HG02759 (cell line): ENCODE measurements at regions not wholly inside any gene's neighbourhood (a gene's known extent, or its start where the extent isn't known, plus 50 kb on each side); places are given as distances from the start of the nearest gene placed in this dataset.

Experiments
- ATAC-seq: cut with Tn5 transposase; IDR thresholded peaks from one replicate; pipeline ENCODE4 v1.9.1; 2021; ENCODE audit warnings: mild to moderate bottlenecking, moderate library complexity; ENCODE audit not compliant: unreplicated experiment

DNA sequence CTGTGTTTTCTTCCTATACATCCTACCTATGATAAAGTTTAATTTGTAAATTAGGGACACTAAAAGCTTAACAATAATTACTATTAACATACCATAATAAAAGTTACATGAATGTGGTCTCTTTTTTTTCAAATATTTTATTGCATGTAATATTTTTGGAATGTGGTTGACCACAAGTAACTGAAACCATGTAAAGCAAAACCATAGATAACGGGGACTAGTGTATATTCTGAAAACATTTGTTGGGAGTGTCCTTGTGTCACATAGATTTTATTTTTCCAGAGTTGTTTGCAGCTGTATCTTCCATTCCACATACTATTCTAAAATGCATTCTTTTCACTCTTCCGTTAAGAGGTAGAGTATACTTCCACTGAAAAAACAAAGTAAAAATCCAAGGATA, 200.4 kb downstream of the KIF18A start:
- ATAC-seq: no peak

DNA sequence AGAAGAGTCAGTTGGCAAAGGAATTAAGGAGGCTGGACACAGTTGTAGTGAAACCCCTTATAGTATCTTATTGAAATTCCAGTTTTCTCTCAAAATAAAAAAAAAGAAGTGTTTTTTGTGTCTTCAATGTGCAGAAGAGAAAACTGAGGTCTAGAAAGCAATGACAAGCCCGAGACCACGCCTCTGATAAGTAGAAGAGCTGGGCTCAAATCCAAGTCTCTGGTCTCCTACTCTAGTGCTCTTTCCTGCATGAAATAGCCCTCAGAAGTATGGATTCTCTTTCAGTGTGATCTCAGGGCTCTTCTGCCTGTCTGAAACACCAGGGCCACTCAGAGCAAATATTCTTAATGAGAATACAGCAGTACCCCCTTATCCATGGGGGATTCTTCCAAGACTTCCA, 200.9 kb downstream of the KIF18A start:
- no peak for ATAC-seq

DNA sequence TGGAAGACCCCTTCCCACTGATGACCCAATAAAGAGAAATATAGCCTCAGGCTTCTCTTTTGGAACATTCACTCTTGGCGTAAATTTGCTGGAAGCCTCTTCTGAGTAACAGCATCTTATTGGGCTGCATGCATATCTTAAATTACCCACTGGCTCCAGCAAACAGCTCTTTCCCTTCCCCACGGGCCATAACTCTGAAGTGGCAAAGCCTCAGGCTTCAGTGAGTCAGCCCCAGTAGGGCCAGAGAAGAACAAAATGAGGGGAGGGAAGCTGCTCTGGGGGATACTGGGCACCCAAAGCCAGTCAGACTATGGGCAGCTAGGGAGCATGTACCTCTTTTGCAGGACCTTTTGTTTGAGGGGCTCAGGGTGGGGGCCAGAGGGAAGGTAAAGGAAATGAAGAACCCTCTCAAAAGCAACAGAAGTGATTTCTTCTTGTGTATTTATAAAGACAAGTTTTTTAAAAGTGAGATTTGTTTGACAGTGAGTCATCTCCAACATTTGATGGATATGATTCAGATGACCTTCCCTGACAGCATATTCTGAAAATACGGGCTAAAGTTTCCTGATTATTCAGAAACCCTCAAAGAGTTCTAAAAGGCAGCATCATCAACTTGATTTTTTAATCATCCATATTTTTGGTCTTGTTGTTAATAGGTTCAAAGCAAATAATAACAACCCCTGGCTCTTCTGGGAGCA, 203.4 kb downstream of the KIF18A start:
- ATAC-seq: no peak

DNA sequence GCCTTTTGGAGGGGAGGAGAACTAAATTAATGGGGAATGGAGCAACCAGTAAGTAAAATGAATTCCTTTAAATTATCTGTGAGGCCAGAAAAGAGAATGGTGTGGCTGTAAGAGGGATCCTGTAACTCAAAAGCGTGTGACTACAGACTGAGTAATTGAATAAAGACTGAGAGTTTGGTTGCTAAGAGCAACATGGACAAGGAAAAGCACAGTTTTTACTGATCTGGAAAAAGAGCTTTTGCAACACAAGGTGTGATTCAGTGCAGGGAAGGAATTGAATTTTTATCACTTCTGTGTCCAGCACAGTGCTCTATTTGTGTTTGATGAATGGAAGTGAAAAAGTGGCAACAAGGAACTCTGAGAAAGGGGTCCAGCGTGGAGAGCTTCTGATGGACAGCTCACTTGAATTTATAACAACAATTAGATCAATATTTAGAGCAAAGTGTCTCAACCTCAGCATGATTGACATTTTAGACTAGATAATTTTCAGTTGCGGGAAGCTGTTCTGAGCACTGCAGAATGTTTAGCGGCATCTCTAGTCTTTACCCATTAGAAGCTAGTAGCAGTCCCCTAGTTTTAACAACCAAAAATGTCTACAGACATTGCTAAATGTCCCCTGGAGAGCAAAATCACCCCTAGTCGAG, 202.8 kb upstream of the BDNF start:
- ATAC-seq: no peak

DNA sequence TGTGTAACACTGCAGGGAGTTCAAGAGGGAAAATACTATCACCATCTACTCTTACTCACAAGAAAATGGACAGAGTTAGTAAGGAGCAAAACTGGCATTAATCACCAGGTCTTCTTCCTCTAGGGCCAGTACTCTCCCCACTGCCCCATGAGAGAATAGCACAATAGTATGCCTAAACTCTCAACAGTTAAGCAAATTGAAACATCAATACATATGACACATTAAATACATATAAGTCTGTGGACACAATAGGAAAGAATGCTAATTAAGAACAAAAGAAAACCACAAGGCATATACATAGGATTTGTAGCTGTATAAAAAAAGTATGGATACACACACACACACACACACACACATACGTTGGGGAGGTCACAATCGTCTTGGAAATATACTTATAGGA, 197.9 kb upstream of the BDNF start:
- ATAC-seq: no peak

DNA sequence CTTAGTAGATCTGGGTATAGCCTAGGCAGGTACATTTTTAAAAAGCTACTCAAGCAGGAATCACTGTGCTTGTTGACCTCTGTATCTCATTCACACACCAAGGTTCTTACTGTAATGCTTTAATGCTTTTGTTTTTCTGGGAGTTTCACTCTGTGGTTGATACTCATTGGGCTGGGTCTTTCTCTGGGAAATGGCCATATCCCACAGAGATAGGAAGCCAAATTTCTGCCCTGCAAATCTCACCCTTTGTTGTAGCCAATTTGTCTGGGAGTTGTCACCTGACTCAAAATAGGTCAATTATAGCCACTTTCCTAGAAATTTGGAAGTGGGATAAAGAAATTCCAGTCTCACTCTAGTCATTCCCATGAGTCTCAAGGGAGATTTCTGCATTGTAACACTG, 195.8 kb upstream of the BDNF start:
- ATAC-seq: no peak

DNA sequence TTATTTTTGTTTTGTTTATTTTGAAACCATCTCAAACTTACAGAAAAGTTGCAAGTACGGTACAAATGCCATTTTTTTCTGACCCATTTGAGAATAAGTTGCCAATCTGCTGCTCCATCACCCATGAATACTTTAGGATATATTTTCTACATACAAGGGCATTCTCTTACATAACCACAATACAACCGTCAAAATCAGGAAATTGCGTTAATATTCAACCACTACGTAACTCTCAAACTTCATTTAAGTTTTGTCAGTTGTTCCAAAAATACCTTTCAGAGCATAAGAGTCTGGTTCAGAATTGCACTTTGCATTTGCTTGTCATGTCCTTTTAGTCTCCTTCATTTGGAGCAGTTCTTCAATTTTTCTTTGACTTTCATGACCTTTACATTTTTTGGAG, 194.3 kb upstream of the BDNF start:
- peak; percentile 60 for ATAC-seq

DNA sequence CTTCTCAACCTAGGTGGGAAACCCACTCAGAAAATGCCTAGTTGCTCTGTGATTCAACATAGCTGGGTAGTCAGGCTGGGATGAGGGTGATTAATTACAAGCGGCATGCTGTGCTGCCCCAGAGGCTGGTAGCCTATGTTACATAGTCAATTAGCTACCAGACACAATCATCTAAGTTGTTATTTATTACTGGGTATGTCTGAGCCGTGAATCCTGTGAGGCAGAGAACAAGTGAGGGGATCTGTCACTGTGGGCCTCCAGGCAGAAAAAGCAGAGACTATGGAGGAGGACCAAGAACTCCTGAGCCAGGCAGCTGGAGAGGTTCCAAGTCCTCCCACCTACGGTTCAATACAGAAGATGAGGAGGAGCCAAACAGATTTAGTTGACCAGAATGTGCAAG, 186.6 kb upstream of the BDNF start:
- no peak for ATAC-seq

DNA sequence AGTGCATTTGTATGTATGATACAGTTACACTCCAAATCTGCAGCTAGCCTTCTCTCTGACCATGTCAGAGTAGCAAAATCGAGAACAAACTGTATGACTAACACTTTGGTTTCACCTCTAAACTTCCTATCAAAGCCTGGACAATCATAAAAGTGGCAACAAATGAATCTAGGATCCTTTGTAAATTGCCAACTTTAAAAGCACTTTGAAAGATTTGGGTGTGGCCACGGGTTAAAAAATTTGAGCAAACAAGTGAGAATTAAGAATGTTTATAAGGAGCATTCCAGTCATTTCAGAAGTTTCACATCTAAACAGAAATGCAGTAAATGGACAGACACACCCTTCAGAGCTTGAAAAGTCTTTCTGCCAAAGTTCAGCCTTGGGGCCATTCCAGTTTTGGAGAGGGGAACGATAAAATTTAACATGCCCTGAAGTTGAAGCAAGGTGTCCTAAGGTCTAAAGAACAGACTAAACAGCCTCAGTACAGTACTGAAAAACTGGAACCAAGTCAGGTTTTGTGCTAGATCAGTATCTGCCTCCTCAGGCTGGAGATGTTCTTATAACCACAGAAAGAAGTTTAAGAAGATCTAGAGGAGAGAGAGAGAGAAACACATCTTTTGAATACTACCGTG, 181.9 kb upstream of the BDNF start:
- peak; percentile 72 for ATAC-seq

DNA sequence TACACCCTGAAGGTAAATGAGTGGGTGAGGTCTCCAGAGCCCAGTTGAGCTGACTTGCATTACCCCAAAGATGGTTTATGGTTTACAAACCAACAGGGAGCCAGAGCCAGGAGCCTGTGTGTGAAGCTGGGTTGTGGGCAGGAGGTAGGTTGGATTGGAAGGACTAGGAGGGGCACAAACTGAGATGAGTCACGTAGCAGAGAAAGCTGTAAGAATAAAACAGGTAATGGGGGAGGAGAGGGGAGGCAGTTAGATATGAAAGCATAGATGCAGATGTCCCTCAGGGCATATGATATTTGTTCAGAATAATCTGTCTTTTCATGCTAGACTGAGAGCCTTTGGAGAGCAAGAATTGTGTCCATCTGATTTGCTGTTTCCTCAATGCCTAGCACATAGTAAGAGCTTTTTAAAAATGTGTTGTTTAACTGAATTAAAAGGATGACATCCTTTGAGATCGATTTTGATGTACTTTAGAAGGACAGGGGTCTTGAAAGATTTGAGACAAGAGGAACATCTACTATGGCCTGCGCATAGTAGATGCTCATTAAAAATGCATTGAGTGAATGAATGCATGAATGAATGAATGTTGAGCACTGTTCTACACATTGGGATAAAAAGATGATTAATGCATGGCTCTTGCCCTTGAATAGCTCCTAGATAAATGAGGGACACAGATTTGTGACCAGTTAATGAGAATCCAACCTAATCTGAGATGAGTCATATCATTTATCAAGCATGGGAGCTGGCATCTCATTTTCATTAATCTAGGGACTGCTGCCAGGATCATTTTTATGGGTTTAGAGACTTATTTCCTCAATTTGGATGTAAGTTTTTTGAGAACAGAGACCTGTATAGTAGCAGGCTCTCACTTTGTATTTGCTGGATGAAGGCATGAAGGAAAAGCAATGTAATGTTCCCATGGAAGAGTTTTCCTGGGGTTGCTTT, 175.8 kb upstream of the BDNF start:
- no peak for ATAC-seq

DNA sequence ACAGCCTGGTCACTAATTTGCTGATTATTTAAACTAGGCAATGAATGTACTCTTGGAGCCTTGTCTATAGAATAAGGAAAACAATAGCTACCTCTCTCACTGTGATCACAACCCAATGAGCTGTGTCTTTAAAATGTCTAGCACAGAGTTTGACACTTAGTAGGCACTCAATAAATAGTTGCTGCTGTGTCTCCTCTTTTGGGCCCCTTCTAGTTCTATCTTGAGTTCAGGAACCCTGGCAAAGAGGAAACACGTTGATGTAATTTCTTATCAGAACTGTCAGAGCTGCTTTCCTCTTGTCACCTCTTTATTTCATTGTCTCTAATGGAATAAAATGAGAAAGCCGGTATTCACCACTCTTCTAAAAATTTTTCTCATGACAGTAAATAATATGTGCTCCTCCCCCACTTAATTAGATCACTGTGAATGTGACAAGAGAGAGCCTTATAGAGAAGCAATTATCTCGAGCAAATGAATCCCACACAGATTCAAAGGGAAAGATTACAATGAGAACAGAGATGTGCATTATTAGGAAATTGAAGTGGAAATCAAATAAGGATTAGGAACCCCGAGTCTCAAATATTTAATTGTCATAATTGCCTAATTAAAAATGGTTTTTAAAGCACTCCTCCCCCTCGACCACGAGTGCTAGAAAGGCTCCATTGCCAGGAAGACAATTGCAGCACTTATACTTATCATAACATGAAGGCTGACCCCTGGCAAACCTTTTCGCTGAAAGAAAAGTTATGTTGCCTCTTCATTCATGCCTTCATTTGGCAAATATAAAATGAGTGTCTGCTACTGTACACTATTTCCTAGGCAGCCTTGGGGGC, 175.0 kb upstream of the BDNF start:
- no peak for ATAC-seq

DNA sequence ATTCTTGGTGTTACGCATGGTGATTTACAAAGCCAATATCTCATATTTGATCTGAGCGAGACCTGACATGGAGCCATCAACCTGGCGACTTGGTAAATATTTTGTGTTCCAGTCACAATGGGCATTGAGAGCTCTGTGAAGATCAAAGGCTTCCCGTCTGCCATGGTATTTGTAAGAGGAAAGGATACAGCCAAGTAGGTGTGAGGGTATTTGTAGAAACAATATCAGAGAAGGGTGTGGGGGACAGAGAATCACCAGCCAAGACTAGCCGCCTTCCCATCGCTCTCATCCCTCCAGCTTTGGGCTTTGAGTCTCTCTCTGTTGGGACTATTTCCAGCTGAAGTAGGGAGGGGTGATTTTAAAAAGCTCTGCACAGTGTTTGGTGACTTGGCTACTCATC, 173.4 kb upstream of the BDNF start:
- no peak for ATAC-seq

DNA sequence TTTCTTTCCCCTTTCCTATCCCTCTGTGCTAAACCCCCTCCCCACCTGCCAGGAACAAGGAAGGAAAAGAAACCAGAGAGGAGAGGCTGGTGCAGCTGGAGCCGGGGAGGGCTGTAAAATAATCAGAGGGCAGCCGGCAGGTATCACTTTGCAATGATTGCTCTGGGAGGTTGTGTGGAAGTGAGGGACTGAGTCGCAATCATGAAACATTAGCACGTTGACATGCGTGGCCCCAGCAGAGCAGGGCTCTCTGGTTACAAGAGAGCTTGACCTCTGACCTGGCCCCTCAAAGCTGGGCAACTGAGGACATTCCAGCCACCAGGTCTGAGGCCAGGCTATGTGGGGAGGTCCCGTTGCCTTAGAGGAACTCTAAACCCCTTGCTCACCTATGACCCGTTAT, 170.8 kb upstream of the BDNF start:
- no peak for ATAC-seq

DNA sequence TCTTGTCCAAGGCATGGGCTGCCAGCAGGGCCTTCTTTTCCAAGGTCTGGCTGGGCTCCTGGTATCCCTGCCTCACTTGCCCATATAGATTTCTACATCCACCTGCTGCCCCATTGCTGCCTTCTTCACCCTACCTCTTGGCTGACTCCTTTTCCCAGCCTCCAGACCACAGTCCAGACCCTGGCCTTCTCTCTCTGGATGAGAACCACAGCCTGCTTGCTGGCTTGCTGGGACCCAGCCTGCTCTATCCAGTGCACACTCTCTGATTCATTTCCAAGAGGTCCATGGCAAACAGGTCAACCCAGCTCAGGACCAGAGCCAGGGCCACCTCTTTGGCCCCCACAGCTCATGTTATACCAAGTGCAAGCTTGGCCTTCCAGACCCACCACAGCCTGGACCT, 169.4 kb upstream of the BDNF start:
- no peak for ATAC-seq

DNA sequence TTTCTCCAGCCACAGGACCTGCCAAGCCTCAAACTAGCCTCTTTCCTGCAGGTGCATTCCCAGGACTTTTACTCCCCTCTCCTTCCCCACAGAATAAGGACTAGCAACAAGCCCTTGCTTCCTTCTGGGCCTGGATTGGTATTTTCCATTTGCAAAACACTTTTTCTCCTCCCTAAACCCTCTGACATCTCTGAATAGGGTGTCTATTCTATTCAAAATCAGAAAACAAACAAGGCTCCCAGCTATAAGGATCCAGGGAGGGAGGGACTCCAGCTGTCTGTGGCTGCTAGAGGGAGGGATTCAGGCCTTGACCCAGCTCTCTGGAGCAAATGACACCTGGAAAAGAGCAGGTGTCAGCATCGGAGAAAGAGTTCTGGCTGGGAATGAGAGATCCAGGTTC, 168.5 kb upstream of the BDNF start:
- no peak for ATAC-seq

DNA sequence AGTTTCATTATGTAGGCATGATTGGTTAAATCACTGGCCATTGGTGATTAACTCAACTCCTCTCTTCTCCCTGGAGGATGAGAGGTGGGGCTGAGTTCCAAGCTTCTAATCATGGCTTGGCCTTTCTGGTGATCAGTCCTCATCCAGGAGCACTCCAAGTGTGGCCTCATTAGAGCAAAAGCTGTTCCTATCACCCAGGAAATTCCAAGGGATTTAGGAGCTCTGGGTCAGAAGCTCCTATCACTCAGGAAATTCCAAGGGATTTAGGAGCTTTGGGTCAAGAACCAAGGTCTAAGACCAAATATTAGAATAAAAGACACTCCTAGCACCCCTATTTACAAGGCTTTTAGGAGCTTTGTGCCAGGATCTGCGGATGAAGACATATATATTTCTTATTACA, 168.0 kb upstream of the BDNF start:
- ATAC-seq: no peak

DNA sequence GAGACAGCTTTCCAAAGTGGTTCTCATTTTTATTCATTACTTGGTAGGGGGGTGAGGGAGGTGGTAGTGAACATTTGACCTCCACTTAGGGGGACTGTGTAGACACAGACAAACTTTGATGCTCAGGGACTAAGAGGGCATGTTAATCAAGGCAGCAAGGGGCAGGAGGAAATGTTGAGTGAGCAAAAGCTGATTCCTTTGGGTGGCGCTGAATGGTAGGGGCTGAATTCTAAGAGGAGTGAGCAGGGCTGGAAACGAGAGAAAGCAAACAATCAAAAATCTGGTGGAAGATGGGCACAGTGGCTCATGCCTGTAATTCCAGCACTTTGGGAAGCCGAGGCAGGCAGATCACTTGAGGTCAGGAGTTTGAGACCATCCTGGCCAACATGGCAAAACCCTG, 164.8 kb upstream of the BDNF start:
- no peak for ATAC-seq

DNA sequence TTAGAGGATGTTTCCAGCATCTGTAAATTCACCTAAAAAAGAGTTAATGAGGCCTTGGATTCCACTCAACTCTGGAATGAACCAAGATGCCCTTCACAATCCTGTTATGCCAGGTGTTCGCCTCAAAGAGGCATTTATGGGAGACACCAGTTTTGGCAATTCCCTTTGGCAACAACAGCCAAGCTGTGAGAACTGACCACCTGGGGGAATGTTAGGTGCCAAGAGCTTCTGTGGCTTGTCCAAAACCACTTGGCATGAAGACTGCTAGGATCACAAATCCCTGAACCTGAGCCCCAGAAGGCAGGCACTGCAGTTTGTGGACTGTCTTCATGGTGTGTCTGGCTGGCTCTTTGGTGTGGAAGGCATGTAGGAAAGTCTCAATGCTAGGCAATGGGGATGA, 164.4 kb upstream of the BDNF start:
- no peak for ATAC-seq

DNA sequence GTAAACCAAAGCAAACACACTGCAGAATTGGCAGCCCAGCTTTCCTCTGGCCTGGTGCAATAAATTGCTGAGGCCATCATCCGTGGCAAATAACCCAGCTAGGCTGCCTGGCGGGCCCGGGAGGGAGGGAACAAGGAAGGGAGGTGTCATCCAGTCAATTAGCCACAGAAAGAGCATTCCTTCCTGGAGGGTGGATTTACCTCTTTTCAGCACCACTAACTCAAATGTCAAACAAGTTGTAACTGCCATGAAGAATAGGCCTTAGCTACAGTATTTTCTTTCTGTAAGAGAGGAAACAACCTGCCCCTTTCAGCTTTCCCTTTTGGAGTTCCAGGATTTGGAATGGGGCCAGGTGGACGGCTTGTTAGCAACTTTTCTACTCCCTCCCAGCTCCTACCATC, 163.8 kb upstream of the BDNF start:
- ATAC-seq: no peak

DNA sequence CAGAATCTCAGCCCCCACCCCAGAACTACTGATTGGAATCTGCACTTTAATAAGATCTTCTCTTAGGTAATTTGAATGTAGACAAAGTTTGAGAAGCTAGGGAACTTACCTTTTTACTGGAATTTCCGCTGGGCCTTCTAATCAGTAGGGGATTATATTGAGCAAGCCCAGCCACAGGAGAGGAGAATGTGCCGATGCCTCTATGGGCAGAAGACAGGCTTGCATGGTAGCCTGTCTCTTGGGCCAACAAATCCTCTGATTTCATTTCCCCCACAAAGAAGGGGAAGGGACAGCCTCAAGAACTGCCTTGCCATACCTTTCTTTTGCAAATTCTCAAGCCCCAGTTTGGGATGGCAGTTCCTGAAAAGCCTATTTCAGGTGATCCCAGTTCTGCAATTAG, 163.4 kb upstream of the BDNF start:
- no peak for ATAC-seq
